Fibroblast of skin of right quadriceps (primary cell): ENCODE measurements at regions not wholly inside any gene's neighbourhood (a gene's known extent, or its start where the extent isn't known, plus 50 kb on each side); places are given as distances from the start of the nearest gene placed in this dataset.
"Not testable (repeated sequence)": the region's sequence is repeated elsewhere in the genome, so short reads cannot be mapped to it uniquely, and the experiment has no call there.

Source experiments
- DNase-seq: peaks from one replicate; pipeline ENCODE4 v3.0.0-alpha.2; 2013

- no peak for DNase-seq
Observed at GRCh38 chr5:3481175-3481574, 114.5 kb upstream of the IRX1 start.

- no peak for DNase-seq
Observed at GRCh38 chr5:3475674-3476073, 120.0 kb upstream of the IRX1 start.

DNA sequence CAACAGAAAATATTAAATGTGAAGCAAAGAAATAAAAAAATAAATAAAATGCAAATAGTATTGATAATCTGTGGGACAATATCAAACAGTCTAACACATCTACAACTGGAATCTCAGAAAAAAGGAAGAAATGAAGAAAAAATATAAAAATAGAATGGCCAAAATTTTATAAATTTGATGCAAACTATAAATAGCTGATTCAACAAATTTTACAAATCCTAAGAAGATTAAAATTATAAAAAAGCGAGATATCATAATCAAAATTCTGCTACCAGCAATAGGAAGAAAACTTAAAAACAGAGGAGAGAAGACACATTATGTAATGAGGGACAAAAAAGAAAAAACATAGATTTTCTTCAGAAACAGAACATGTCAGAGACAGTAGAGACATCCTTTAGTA lies 129.2 kb upstream of the IRX1 start:
- DNase-seq: no peak

- DNase-seq: no peak
Observed at GRCh38 chr5:3460416-3460815, 135.2 kb upstream of the IRX1 start.

DNA sequence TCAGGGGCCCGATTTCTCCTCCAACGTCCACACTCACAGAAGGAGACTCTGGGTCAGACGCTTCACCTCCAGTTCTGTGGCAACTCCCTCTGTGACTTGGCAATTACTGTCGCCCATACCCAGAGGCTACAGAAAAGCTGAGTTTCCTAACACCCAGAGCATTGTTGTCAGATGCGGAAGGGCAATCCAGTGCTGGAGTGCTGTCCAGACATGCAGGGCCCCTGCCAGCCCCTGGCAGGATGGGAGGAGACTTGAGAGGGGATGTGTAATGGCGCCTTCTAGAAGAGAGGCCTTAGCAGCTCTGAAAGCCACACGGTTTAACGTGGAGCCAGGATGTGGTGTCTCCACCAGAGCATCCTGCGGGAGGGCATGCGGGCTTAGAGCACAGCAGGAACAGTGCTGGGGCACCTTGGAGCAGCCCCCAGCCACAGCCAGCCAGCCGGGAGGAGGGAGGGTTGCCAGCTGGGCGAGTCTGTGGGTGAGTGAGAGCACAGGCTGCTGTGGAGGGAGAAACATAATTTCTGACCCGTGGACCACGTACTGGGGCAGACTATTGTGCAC lies 139.4 kb upstream of the IRX1 start:
- DNase-seq: no peak

- DNase-seq: not testable (repeated sequence)
Observed at GRCh38 chr5:3454028-3454427, 141.6 kb upstream of the IRX1 start.

DNA sequence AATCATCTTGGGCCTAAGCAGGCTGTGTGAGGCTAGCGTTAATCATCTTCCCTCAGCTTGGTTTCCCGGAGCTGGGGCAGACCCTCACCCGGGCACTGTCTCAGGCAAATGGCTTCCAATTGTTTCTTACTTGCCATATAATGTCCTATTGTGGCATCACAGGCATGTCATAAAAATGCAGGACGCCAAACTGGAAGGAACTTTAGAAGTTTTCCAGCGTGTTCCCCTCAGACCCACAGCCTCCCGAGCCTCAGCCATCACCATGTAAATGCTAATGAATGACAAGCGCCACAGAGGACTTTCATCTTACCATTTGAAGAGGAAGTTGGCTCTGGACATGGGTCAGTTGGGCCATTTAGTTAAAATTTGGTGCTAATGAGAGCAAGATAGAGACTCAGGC lies 143.0 kb upstream of the IRX1 start:
- DNase-seq: no peak

GRCh38 chr5:3451961-3452360 lies 143.7 kb upstream of the IRX1 start:
- DNase-seq: no peak

- no peak for DNase-seq
Observed at GRCh38 chr5:3449481-3449880, 146.2 kb upstream of the IRX1 start.

DNA sequence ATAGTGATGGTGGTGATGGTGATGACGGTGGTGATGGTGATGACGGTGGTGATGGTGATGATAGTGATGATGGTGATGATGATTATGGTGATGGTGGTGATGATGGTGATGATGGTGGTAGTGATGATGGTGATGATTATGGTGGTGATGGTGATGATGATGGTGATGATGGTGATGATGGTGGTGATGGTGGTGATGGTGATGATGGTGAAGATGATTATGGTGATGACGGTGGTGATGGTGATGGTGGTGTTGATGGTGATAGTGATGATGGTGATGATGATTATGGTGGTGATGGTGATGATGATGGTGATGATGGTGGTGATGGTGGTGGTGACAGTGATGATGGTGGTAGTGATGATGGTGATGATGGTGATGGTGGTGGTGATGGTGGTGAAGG lies 149.2 kb upstream of the IRX1 start:
- DNase-seq: no peak

GRCh38 chr5:3445517-3445916 lies 150.1 kb upstream of the IRX1 start:
- DNase-seq: not testable (repeated sequence)

DNA sequence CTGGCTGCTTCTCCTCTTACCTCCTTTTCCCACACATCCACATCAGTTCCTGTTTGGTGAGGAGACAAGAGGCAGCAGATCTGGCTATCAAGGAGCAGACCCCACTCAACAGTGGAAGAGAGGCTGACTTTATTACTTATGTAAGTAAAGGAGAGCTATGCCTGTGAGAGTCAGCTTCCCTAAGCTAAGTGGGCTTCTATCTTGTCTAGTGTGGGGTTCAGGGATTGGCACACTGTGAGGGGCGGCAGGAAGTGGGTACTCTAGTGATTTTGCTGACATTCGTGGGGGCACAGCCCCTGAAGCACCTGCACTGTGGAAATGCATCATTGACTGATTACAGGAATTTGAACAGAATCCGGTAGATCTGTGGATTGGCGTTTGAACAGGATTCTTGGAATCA lies 163.5 kb upstream of the IRX1 start:
- no peak for DNase-seq

DNA sequence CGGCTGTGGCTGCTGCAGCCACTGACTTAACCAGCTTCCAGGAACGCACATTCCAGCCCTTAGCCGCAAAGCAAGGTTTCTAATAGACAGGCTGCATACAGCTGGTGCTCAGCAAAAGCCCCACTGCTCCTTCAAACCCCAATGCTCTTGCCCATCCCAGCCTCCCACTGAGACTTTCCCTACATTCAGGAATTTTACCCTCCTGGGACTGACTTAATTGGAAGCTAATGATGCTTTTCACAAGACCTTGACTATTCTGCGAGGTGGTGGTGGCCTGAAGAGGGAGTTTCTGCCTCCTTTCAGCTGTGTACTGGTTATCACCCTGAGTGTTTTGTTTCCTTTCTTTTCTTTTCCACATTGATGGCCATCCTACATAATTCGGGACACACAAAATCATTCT lies 164.9 kb upstream of the IRX1 start:
- no peak for DNase-seq

DNA sequence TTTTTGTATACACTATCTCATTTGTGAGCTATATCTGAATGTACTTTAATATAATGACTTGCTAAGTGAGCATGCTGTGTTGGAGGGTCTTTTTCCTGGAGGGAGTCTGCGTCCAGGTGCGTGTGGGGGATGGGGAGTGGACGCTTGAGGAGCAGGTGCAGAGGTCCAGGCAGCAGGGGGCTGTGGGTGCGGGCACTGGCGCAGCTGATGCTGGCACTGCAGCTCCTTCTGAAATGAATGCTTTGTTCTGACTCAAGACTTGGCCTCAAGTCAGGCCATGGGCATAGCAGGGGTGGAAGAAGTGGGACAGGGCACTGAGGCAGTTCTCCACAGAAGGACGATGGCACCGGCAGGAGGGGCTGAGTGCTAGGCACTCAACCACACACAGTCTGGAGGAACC lies 165.7 kb upstream of the IRX1 start:
- DNase-seq: no peak

DNA sequence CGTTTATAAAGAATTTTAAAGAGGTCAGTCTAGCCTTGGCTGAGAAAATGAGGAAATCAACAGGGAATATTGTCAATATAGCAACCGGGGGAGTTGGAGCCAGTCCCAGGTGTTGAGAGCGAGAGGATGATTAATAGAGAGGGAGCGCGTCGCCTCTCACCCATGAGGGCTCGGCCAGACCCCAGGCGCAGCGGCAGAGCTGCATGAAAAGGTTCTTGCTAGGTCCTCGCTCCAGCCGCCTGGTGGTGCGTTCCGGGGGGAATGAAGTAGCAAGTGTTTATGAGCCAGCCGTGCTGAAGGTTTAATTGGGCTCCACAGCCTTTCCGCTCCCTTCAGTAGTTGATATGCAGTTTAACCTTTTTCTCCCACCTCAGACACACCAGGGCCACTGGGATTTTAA lies 167.3 kb upstream of the IRX1 start:
- DNase-seq: no peak

DNA sequence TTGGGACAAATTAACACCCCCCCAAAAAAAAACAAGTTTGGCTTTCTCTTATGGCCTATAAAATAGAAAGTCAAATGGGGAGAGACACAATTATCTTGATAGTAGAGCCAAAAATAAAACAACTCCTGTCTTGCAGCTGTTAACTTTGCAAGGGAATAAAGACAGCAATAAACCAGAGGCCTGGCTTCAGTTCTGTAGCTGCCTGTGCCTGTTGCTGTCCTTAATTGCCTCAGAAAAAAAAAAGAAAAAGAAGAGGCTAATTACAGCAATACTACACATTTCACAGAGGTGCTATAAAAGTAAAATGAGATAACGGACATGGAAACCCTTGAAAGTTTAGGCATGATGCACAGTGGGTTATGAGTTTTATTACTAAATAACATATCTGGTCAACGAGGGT lies 170.7 kb upstream of the IRX1 start:
- no peak for DNase-seq

DNA sequence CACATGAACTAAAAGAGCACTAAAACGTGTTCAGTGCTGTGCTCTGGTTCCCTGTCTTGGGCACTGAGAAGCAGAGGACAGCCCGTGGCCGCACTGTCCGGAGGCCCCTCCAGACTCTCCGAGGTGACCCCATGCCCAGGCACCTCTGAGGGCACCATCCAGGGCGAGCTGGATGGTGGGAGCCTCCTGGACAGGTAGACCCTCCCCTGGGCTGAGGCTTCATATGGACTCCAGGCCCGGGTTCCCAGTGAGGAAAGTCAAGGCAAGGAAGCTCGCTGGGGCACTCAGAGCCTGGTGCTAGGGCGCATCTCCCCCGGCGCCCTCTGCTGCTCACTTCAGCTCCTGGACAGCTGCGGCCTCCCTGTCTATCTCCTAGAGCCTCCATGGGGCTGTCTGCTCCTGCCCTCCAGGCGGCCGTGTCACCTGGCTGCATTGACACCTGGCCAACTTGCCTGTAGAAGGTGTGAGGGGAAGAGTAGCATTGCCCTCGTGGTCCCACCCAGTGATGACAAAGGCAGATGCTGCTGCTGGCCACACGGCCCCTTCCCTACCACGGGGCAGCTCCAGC lies 178.2 kb upstream of the IRX1 start:
- no peak for DNase-seq

GRCh38 chr5:3414371-3414770 lies 181.3 kb upstream of the IRX1 start:
- no peak for DNase-seq

DNA sequence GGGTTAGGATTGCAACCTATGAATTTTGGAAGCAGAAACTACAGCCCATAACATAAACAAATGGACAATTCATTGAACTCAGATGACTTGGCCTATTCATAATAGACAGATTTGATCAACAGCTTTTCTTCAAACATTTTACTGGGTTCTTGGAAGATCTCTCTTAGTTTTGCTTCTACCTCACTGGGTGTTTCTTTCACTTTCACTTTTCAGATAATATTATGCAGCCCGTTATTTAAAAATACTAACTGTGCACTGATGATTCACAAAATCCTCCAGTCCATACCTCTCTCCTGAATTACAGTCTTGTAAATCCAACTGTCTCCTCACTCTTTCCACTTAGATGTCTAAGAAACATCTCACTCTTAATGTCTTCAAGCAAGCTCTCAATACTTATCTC lies 183.5 kb upstream of the IRX1 start:
- no peak for DNase-seq

GRCh38 chr5:3411363-3411762 lies 184.3 kb upstream of the IRX1 start:
- no peak for DNase-seq

GRCh38 chr5:3401635-3402034 lies 194.0 kb upstream of the IRX1 start:
- DNase-seq: no peak

- no peak for DNase-seq
Observed at GRCh38 chr5:3400659-3401058, 195.0 kb upstream of the IRX1 start.

DNA sequence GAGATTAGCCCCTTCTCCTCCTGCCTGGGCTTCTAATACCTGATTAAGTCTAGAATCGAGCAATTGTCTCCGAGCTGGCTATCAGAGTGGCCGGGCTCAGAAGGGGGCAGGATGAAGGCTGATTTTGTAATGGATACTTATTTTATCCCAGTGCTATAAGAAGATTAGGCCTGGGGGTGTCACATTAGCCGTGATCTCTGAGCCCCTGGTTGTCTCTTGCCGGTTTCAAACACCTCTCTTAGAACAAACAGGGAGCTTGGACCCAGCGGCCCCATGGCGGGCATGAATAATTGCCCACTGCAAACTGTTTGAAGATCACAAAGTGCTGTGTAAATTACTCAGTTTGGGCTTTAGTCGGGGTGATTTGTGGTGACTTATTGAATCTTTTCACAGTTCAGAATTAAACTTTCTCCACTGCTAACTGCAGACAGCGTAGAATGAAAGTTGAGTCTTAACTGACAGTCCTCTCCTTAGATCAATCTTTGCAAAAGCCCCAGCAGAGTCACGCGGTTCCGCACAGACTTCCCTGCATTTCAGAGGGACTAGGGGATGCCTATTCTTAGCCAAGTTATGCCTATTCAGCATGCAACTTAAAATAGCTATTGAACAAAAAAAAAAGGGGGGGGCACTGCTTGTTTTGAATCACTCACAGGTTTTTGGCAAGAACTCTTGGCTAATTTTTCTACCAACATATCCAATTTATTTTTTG lies 200.6 kb upstream of the IRX1 start:
- no peak for DNase-seq

GRCh38 chr5:3393920-3394597 lies 201.6 kb upstream of the IRX1 start:
- no peak for DNase-seq
